ENCODE measurements at regions not wholly inside any gene's neighbourhood (a gene's known extent, or its start where the extent isn't known, plus 50 kb on each side); places are given as distances from the start of the nearest gene placed in this dataset.
A peak's percentile ranks its signal among the peaks of the same experiment; 100 is the strongest.
"Not testable (repeated sequence)": the region's sequence is repeated elsewhere in the genome, so short reads cannot be mapped to it uniquely, and the experiment has no call there.

DNA sequence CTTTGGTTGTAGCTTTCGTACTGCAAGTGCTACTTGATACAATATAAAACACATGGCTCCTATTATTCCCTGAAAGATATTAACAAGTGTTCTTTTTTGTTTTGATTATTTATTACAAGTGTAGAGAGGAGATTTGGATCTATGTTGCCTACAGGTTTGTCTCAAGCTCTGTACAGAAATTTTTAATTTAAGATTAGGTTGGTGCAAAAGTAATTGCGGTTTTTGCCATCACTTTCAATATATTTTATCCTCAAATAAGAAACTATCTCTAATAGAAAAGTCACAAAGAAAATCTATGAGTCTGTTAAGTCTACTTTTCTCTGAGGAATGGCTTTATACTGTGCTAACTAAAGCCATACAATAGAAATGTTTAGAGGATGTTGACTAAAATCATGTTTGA is 1086.1 kb downstream of the GRM8 start:
- no peak for DNase-seq

DNA sequence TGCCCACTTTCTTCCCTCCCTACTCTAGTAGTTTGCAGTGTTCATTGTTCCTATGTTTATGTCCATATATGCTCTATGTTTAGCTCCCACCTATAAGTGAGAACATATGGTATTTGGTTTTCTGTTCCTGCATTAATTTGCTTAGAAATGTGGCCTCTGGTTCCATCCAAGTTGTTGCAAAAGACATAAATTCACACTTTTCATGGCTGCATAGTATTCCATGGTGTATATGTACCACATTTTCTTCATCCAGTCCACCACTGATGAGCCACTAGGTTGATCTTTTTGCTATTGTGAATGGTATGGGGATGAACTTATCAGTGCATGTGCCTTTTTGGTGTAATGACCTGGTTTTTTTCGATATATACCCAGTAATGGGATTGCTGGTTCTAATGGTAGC is 1089.1 kb downstream of the GRM8 start:
- DNase-seq, result no peak

GRCh38 chr7:126157391-126157790 is 1095.3 kb downstream of the GRM8 start:
- no peak for DNase-seq

GRCh38 chr7:126150278-126150958 is 1102.3 kb downstream of the GRM8 start:
- no peak for DNase-seq

DNA sequence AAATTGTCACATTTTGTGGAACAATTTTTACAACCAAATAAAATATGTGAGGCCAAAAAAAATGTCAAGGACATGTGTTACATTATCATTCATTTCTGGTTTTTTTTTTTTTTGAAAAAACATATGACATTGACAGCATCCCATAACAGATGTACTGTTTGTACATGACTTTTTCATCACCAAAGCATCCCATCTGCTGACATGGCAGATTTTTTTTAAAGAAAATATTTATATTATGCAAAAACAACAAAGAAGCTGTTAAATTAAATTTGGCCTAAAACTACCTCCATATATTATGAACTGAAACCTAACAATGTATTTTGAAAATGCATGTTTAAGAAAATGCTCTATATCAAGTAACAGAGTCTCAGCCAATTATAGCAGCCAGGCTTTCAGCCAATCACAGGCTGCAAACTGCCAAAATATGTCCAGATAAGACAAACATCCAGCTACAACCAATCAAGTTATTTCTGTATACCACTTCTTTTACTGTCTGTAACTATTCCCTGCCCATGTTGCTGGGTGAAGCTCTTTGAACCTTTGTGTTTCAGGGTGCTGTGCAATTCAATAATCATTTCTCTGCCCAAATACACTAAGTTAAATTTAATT is 1111.8 kb downstream of the GRM8 start:
- DNase-seq, result no peak

DNA sequence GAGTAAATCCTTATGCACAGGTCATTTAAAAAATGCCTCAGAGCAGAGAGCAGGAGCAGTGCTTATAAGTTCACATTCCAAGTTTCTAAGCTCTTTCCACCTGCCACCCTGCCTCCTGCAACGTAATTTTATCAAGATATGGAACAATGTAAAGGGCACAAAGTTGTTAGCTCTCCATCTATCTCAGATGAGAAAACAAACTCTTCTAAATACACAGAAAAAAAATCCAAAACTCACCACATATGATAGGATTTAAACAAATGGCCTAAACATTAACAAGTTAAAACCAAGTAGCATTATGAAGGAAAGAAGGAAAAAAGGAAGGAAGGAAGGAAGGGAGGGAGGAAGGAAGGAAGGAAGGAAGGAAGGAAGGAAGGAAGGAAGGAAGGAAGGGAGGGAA is 1132.8 kb downstream of the GRM8 start:
- DNase-seq, result no peak

- DNase-seq, result no peak
These were observed 1149.2 kb downstream of the GRM8 start for GRCh38 chr7:126103582-126103981.

DNA sequence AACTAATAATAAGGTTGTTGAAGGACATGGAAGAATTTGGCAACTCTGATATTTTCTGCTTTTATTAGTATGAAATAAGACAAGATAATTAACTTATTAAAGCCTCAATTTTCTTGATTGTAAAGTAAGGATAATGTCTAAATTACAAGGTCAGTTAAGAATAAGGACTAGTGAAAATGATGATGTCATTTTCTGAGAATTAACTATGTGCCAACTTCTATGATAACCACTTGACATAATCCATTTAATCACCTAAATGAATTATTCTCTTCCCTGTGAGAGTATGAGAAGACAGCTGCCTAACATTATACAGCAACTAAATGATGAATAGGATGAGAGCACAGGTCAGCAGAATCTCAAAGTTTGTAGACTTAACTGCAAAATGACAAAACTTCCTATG is 1153.4 kb upstream of the POT1 start:
- DNase-seq, result peak; percentile 12 to 61

- no peak for DNase-seq
These were observed 1150.0 kb upstream of the POT1 start for GRCh38 chr7:126079581-126079980.

DNA sequence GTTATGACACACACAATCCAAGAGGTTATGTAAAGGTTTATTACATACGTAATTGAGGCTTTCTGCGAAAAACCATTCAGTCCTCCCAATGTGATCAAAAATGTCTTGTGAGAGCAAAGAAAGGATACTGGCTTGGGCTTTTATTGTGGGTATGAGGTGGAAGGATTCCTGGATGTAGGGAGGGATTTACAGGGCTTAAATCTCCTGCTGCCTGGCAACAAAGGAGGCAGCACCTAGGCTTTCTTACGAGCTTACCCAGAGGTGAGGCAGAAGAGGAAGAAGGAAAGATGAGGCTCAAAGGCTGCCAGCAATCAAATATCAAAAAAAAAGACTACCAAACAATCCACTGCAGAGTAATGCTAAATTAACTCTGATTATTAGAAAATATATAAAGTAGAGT is 1149.5 kb upstream of the POT1 start:
- DNase-seq, result no peak

DNA sequence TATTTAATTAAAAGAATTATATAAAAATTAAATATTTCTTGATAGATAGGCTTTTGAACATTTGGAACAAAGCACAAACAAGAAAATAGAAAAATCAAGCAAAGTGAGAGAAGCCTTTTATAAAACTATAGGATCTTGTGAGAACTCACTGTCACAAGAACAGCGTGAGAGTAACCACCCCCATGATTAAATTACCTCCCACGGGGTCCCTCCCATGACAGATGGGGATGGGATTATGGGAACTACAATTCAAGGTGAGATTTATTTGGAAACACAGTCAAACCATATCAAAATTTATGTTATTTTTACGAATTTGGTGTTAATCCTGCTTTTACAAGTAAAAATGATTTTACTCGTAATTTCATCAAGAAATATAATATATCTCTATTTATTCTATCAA is 1136.1 kb upstream of the POT1 start:
- DNase-seq, result peak; percentile 65 to 75

- no peak for DNase-seq
These were observed 1128.4 kb upstream of the POT1 start for GRCh38 chr7:126057979-126058378.

DNA sequence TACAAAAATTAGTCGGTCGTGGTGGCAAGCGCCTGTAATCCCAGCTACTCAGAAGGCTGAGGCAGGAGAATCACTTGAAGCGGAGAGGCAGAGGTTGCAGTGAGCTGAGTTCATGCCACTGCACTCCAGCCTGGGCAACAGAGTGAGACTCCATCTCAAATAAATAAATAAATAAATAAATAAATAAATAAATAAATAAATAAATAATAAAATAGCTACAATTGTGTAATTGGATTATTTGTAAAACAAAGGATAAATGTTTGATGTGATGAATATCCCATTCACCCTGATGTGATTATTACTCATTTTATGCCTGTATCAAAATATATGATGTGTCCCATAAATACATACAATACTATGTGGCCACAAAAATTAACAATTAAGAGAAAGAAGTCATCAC is 1127.0 kb upstream of the POT1 start:
- DNase-seq, result not testable (repeated sequence)

GRCh38 chr7:126052229-126052628 is 1122.6 kb upstream of the POT1 start:
- DNase-seq, result no peak

DNA sequence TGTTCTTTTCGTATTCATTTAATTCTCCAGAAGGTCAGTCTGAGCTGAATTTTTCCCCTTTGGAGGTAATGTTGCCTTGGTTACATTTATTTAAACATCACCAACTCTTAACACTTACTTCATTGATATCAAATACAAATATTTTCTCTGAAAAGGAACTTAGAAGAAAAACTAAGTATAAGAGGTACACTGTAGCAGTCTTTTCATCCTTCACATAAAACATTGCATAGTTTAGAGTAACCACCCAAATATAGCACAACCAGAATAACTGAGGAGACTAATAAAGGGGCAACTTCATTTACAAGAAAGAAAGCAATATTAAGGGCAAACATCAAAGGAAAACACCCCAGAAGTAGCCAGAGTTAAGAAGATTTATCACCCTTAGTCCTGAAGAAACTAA is 1115.0 kb upstream of the POT1 start:
- DNase-seq, result no peak

- DNase-seq, result no peak
These were observed 1111.8 kb upstream of the POT1 start for GRCh38 chr7:126041472-126041871.

DNA sequence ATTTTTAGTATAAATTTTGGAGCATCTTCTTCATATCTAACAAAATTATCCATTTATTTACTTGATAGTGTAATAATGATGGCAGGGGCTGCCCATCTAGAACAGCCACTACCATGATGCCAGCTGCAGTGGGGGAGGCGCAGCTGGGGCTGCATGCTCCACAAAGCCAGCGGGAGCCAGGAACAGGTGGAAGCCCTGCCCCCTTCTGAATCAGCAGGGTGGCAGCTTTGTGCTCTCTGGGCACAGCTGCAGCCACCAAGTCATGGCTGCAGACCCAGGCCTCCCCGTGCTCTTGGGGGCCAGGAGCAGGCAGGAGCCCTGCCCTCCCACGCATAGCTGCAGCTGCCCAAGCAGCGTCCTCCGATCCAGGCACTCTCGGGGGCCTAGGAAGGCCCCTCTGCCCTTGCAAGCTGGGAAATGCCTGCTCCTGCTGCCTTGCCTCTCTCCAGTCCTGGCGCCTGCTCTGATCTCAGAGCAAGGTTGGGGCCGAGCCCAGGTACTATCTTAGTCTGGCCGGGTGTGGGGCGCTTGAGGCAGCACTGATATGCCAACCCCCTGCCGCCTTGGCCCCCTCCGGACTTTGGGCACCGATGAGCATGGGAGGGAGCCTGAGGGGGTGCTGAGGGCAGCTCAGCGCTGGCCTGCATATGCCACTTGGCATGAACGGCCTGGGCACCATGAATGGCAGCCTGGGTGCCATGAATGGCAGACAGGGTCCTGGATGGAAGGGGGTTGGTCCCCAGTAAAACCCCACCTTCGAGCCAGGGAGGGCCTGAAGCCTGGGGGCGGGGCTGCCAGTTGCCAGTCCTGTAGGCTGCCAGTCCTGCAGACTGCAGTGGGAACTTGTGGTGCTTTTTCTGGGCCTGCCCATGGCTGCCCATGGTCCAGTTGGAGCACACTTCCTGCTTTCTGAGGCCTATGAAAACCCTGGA is 1110.8 kb upstream of the POT1 start:
- peak; percentile 7 to 68 for DNase-seq

GRCh38 chr7:126026421-126027088 is 1096.9 kb upstream of the POT1 start:
- DNase-seq, result no peak

GRCh38 chr7:126022452-126022851 is 1092.8 kb upstream of the POT1 start:
- DNase-seq, result no peak

- DNase-seq, result no peak
These were observed 1087.1 kb upstream of the POT1 start for GRCh38 chr7:126016722-126017121.

- DNase-seq, result no peak
These were observed 1075.4 kb upstream of the POT1 start for GRCh38 chr7:126005064-126005463.

- DNase-seq, result no peak
These were observed 1071.7 kb upstream of the POT1 start for GRCh38 chr7:126001349-126001748.

DNA sequence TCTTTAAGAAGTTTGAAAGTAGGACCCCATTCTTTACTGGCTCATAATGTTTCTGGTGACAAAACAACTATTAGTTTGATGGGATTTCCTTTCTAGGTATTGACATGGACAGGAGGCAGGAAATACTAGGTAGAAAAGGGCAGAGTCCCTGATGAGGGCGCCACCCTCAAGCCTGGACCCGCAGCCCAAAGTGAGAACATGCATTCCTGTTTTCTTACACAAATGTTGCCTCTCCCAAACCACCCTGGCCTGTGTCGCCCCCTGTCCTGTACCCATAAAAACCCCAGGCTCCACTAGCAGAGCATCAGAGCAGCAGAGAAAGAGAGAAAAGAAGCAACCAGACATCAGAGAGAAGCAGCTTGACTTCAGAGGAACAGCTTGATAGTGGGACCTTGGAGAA is 1055.2 kb upstream of the POT1 start:
- DNase-seq, result no peak
